GM12878 (cell line): ENCODE measurements at regions not wholly inside any gene's neighbourhood (a gene's known extent, or its start where the extent isn't known, plus 50 kb on each side); places are given as distances from the start of the nearest gene placed in this dataset.

Experiments
- ATAC-seq: fragments of 200-7000 bp; cut with Tn5 transposase; 3 replicates; pipeline ENCODE4 v1.9.1; 2020; ENCODE audit warnings: mild to moderate bottlenecking, moderate library complexity
- BruUV-seq: library from RNA; stranded (reverse); fragments of 400-500 nt; replicated peaks from 2 replicates; lab custom pipeline; 2021; lab: Mats Ljungman, UMichigan
- CTCF ChIA-PET: fragments of 300-600 bp; sonication (Branson Sonifier 250); formaldehyde crosslinking; extraction: SDS; loops from one replicate; lab custom pipeline; 2021; ENCODE audit warnings: inconsistent platforms; lab: Yijun Ruan, JAX
- POLR2A ChIA-PET: fragments of 350-600 bp; formaldehyde crosslinking; extraction: SDS; loops from one replicate; lab custom pipeline; 2021; ENCODE audit warnings: inconsistent platforms; lab: Charles Lee
- RAD21 ChIA-PET: fragments of 300-600 bp; sonication (Branson Sonifier 250); formaldehyde crosslinking; loops from one replicate; lab custom pipeline; 2023; ENCODE audit warnings: antibody characterized with exemption; ENCODE audit not compliant: unreplicated experiment; lab: Charles Lee
- SMC1A ChIA-PET: fragments of 300-600 bp; sonication (Branson Sonifier 250); formaldehyde crosslinking; loops from one replicate; lab custom pipeline; 2023; ENCODE audit not compliant: unreplicated experiment, uncharacterized antibody; lab: Charles Lee
- DNase-seq: peaks from one replicate; pipeline ENCODE4 v3.0.0-alpha.2; 2011; ENCODE audit warnings: low read depth, low spot score
- FAIRE-seq: peaks from 3 replicates; lab custom pipeline; 2011; peaks lifted over from hg19 to GRCh38; lab: Jason Lieb, UNC
- H2AFZ ChIP-seq: 2 replicates; pipeline ENCODE4 v1.6.0; 2011; ENCODE audit warnings: low read depth, low read length, control low read depth; ENCODE audit not compliant: control insufficient read depth
- H3K27ac ChIP-seq: 2 replicates; pipeline ENCODE4 v1.5.1; 2011; ENCODE audit warnings: control low read depth; ENCODE audit not compliant: control insufficient read depth, insufficient read depth
- H3K27me3 ChIP-seq, 2 experiments: replicated peaks in 1 of 2; 2 replicates each; pipeline versions ENCODE4 v1.6.0 to v1.6.1; 2011; ENCODE audit warnings: low read length in 1 of 2; ENCODE audit not compliant: control insufficient read depth in 2 of 2, insufficient read depth in 2 of 2
- H3K36me3 ChIP-seq, 2 experiments: 2 replicates each; pipeline ENCODE4 v1.5.1; 2011; ENCODE audit warnings: low read length in 1 of 2; ENCODE audit not compliant: control insufficient read depth in 2 of 2, insufficient read depth in 2 of 2
- H3K4me1 ChIP-seq: 2 replicates; pipeline ENCODE4 v1.6.1; 2011; ENCODE audit warnings: mild to moderate bottlenecking, low read length, moderate library complexity, mixed read lengths; ENCODE audit not compliant: control insufficient read depth, insufficient read depth
- H3K4me2 ChIP-seq: 2 replicates; pipeline ENCODE4 v1.6.0; 2011; ENCODE audit warnings: control low read depth; ENCODE audit not compliant: control insufficient read depth, insufficient read depth
- H3K4me3 ChIP-seq: fragments of 200-600 bp; sonication (generic); 2 replicates; pipeline ENCODE4 v1.5.1; 2016
- H3K79me2 ChIP-seq: 2 replicates; pipeline ENCODE4 v1.6.0; 2011; ENCODE audit warnings: low read length; ENCODE audit not compliant: control insufficient read depth, insufficient read depth
- H3K9ac ChIP-seq: 2 replicates; pipeline ENCODE4 v1.8.0; 2011; ENCODE audit warnings: low read length, control low read depth, mixed read lengths; ENCODE audit not compliant: control insufficient read depth, insufficient read depth
- H3K9me3 ChIP-seq: replicated peaks from 3 replicates; pipeline ENCODE4 v1.5.1; 2011; ENCODE audit warnings: mild to moderate bottlenecking, low read length; ENCODE audit not compliant: control insufficient read depth, insufficient read depth
- H4K20me1 ChIP-seq: 2 replicates; pipeline ENCODE4 v1.6.0; 2011; ENCODE audit not compliant: control insufficient read depth, insufficient read depth
- CBX3 ChIP-seq: fragments of 200-600 bp; sonication (generic); IDR thresholded peaks from 2 replicates; pipeline ENCODE4 v1.6.1; 2016; ENCODE audit warnings: low read depth, borderline replicate concordance
- E2F4 ChIP-seq: IDR thresholded peaks from 2 replicates; pipeline ENCODE4 v1.6.1; 2012; ENCODE audit warnings: low read depth, low read length, improper control_type of control experiment
- IRF3 ChIP-seq: fragments of 450-650 bp; IDR thresholded peaks from 2 replicates; pipeline ENCODE4 v1.6.1; 2014; ENCODE audit warnings: mild to moderate bottlenecking
- JUND ChIP-seq: IDR thresholded peaks from 2 replicates; pipeline ENCODE4 v1.6.1; 2012; ENCODE audit warnings: low read depth, mild to moderate bottlenecking, low read length, improper control_type of control experiment, moderate library complexity
- MTA2 ChIP-seq: fragments of 450-650 bp; IDR thresholded peaks from 2 replicates; pipeline ENCODE4 v1.6.1; 2016; ENCODE audit warnings: low read depth, mild to moderate bottlenecking, moderate library complexity
- NFYB ChIP-seq: IDR thresholded peaks from 2 replicates; pipeline ENCODE4 v1.6.1; 2011; ENCODE audit warnings: low read depth, mild to moderate bottlenecking, low read length, improper control_type of control experiment, moderate library complexity; ENCODE audit not compliant: insufficient read depth
- RAD21 ChIP-seq: IDR thresholded peaks from 2 replicates; pipeline ENCODE4 v1.6.1; 2011; ENCODE audit warnings: mild to moderate bottlenecking, low read depth, low read length, moderate library complexity; ENCODE audit not compliant: insufficient read depth
- STAT1 ChIP-seq: fragments of 450-650 bp; conservative IDR thresholded peaks from 2 replicates; pipeline ENCODE4 v1.6.1; 2014; ENCODE audit warnings: antibody characterized with exemption, mild to moderate bottlenecking
- ZNF274 ChIP-seq: IDR thresholded peaks from one replicate; pipeline ENCODE4 v1.8.0; 2011; ENCODE audit not compliant: insufficient read length, insufficient read depth
- WGBS: methylation state at CpG from one replicate; pipeline ENCODE4 v1.1.6; 2016; ENCODE audit warnings: low lambda C conversion rate; ENCODE audit not compliant: insufficient replicate concordance, insufficient coverage; ENCODE audit errors: missing lambda C conversion rate; 5-methylcytosine and 5-hydroxymethylcytosine counted together
- in situ Hi-C: fragments of 300-500 bp; cut with MboI; formaldehyde crosslinking; loops from 9 replicates; pipeline ENCODE4 v1.14.3; 2018; ENCODE audit warnings: mixed read lengths
- intact Hi-C: fragments of 100-400 bp; cut with micrococcal nuclease; formaldehyde crosslinking; loops from one replicate; pipeline ENCODE4 v1.14.2; 2022; ENCODE audit not compliant: unreplicated experiment
- TF ChIP-seq, protein P1 (sequence below): fragments of 450-650 bp; IDR thresholded peaks from 2 replicates; pipeline ENCODE4 v1.6.1; 2017; ENCODE audit warnings: borderline replicate concordance

- ChIA-PET CTCF (no interaction called here), POLR2A (no interaction called here), SMC1A (no interaction called here), RAD21 (no interaction called here)
- Histone ChIP-seq H3K9me3 (no peaks in the 10 kb centered on the region), H3K9ac (no peak overlapping the region), H3K4me1 (no peaks in the 10 kb centered on the region), H2AFZ (no peak overlapping the region), H3K36me3 (no peaks in the 10 kb centered on the region), H3K27ac (no peak overlapping the region), H4K20me1 (no peaks in the 10 kb centered on the region), H3K79me2 (no peaks in the 10 kb centered on the region), H3K4me2 (no peak overlapping the region), H3K4me3 (no peak overlapping the region), H3K27me3 (no peaks in the 10 kb centered on the region)
- ATAC-seq, result no peak
- in situ Hi-C loops, result no loop called here
- FAIRE-seq, result no peak
- no TSS peak for BruUV-seq
- no peak for TF ChIP-seq NFYB
- WGBS, result 14% methylated on average over 4 of the region's 4 CpGs
- intact Hi-C loops, result no loop called here
- DNase-seq, result no peak
Observed at GRCh38 chr16:65455761-65456160, 333.9 kb upstream of the CDH11 start.

- H3K27me3 ChIP-seq, result no peaks in the 10 kb centered on the region
- no peaks in the 10 kb centered on the region for H3K36me3 ChIP-seq
- BruUV-seq, result no TSS peak
- no peak overlapping the region for H3K4me3 ChIP-seq
- CTCF ChIA-PET, result no interaction called here
- H3K9me3 ChIP-seq, result no peaks in the 10 kb centered on the region
- no peak for FAIRE-seq
- no peak for DNase-seq
- no peak overlapping the region for H3K27ac ChIP-seq
- no peak overlapping the region for H2AFZ ChIP-seq
- H4K20me1 ChIP-seq, result no peaks in the 10 kb centered on the region
- SMC1A ChIA-PET, result no interaction called here
- in situ Hi-C loops, result no loop called here
- RAD21 ChIA-PET, result no interaction called here
- intact Hi-C loops, result no loop called here
- H3K9ac ChIP-seq, result no peak overlapping the region
- H3K79me2 ChIP-seq, result no peaks in the 10 kb centered on the region
- H3K4me2 ChIP-seq, result no peak overlapping the region
- no peak for ATAC-seq
- 19% methylated on average over 2 of the region's 2 CpGs for WGBS
- POLR2A ChIA-PET, result no interaction called here
- no peaks in the 10 kb centered on the region for H3K4me1 ChIP-seq
- TF ChIP-seq CBX3 (no peak), IRF3 (no peak), STAT1 (no peak), MTA2 (no peak), RAD21 (no peak), JUND (no peak), E2F4 (no peak), ZNF274 (no peak)
- TF ChIP-seq, protein P1, sequence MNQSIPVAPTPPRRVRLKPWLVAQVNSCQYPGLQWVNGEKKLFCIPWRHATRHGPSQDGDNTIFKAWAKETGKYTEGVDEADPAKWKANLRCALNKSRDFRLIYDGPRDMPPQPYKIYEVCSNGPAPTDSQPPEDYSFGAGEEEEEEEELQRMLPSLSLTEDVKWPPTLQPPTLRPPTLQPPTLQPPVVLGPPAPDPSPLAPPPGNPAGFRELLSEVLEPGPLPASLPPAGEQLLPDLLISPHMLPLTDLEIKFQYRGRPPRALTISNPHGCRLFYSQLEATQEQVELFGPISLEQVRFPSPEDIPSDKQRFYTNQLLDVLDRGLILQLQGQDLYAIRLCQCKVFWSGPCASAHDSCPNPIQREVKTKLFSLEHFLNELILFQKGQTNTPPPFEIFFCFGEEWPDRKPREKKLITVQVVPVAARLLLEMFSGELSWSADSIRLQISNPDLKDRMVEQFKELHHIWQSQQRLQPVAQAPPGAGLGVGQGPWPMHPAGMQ, result no peak
Observed at GRCh38 chr16:65453646-65454045, 331.8 kb upstream of the CDH11 start.
